ENCODE measurements at regions not wholly inside any gene's neighbourhood (a gene's known extent, or its start where the extent isn't known, plus 50 kb on each side); places are given as distances from the start of the nearest gene placed in this dataset.

- Histone ChIP-seq H3K4me2 (ENCODE audit: low read length) (no peak overlapping the region), H3K79me2 (ENCODE audit: control insufficient read depth, low read length) (no peaks in the 10 kb centered on the region), H3K36me3 (ENCODE audit: control insufficient read depth, low read length) (no peaks in the 10 kb centered on the region), H3F3A (ENCODE audit: control insufficient read depth, insufficient read depth) (no peaks in the 10 kb centered on the region), H4K20me1 (ENCODE audit: control insufficient read depth, insufficient read depth, low read depth, low read length) (no peaks in the 10 kb centered on the region), H3K27ac (ENCODE audit: low read depth, low read length) (no peak overlapping the region), H3K4me1 (ENCODE audit: control insufficient read depth, low read length) (peaks cover 8% of the 10 kb centered on the region), H3K9me2 (replicated peaks; ENCODE audit: control insufficient read depth, low read length) (no peaks in the 10 kb centered on the region), H3K27me3 (ENCODE audit: control insufficient read depth, low read length) (no peaks in the 10 kb centered on the region), H3K9me3 (ENCODE audit: control insufficient read depth, insufficient read depth, low read length) (no peaks in the 10 kb centered on the region), H3K4me3 (ENCODE audit: low read length) (no peak overlapping the region)
- TF ChIP-seq CTCF (IDR thresholded peaks at IDR 0.05; ENCODE audit: low read depth, low read length, poor library complexity, severe bottlenecking) (peak; percentile 60), EZH2phosphoT487 (IDR thresholded peaks at IDR 0.05; ENCODE audit: borderline replicate concordance, low read length) (no peak)
Observed at GRCh38 chrX:15146515-15146914, 123.4 kb downstream of the ASB9 start.

GRCh38 chrX:15143825-15144121 is 126.1 kb downstream of the ASB9 start:
- H4K20me1 ChIP-seq (ENCODE audit: control insufficient read depth, insufficient read depth, low read depth, low read length): no peaks in the 10 kb centered on the region
- no peaks in the 10 kb centered on the region for H3K9me2 ChIP-seq (replicated peaks; ENCODE audit: control insufficient read depth, low read length)
- no peaks in the 10 kb centered on the region for H3K9me3 ChIP-seq (ENCODE audit: control insufficient read depth, insufficient read depth, low read length)
- TF ChIP-seq CTCF (IDR thresholded peaks at IDR 0.05; ENCODE audit: low read depth, low read length, poor library complexity, severe bottlenecking) (no peak), EZH2phosphoT487 (IDR thresholded peaks at IDR 0.05; ENCODE audit: borderline replicate concordance, low read length) (no peak)
- no peak overlapping the region for H3K4me3 ChIP-seq (ENCODE audit: low read length)
- no peaks in the 10 kb centered on the region for H3K36me3 ChIP-seq (ENCODE audit: control insufficient read depth, low read length)
- H3K79me2 ChIP-seq (ENCODE audit: control insufficient read depth, low read length): no peaks in the 10 kb centered on the region
- H3F3A ChIP-seq (ENCODE audit: control insufficient read depth, insufficient read depth): no peaks in the 10 kb centered on the region
- H3K4me1 ChIP-seq (ENCODE audit: control insufficient read depth, low read length): no peaks in the 10 kb centered on the region
- H3K27ac ChIP-seq (ENCODE audit: low read depth, low read length): no peak overlapping the region
- no peaks in the 10 kb centered on the region for H3K27me3 ChIP-seq (ENCODE audit: control insufficient read depth, low read length)
- no peak overlapping the region for H3K4me2 ChIP-seq (ENCODE audit: low read length)

- Histone ChIP-seq H3K79me2 (ENCODE audit: control insufficient read depth, low read length) (no peaks in the 10 kb centered on the region), H4K20me1 (ENCODE audit: control insufficient read depth, insufficient read depth, low read depth, low read length) (no peaks in the 10 kb centered on the region), H3K36me3 (ENCODE audit: control insufficient read depth, low read length) (no peaks in the 10 kb centered on the region), H3K4me3 (ENCODE audit: low read length) (no peak overlapping the region), H3F3A (ENCODE audit: control insufficient read depth, insufficient read depth) (no peaks in the 10 kb centered on the region), H3K4me1 (ENCODE audit: control insufficient read depth, low read length) (no peaks in the 10 kb centered on the region), H3K27me3 (ENCODE audit: control insufficient read depth, low read length) (no peaks in the 10 kb centered on the region), H3K9me2 (replicated peaks; ENCODE audit: control insufficient read depth, low read length) (no peaks in the 10 kb centered on the region), H3K27ac (ENCODE audit: low read depth, low read length) (no peak overlapping the region), H3K9me3 (ENCODE audit: control insufficient read depth, insufficient read depth, low read length) (no peaks in the 10 kb centered on the region), H3K4me2 (ENCODE audit: low read length) (no peak overlapping the region)
- TF ChIP-seq CTCF (IDR thresholded peaks at IDR 0.05; ENCODE audit: low read depth, low read length, poor library complexity, severe bottlenecking) (peak; percentile 65), EZH2phosphoT487 (IDR thresholded peaks at IDR 0.05; ENCODE audit: borderline replicate concordance, low read length) (no peak)
Observed at GRCh38 chrX:15143050-15143824, 126.6 kb downstream of the ASB9 start.
